Parathyroid adenoma (tissue), 2 donors: ENCODE measurements at regions not wholly inside any gene's neighbourhood (a gene's known extent, or its start where the extent isn't known, plus 50 kb on each side); places are given as distances from the start of the nearest gene placed in this dataset.

ENCODE experiments used
- H2AFZ ChIP-seq: fragments of 300-600 bp; sonication (generic); one replicate; pipeline ENCODE4 v1.7.0; 2017; ENCODE audit warnings: antibody characterized with exemption, mild to moderate bottlenecking
- H3K27ac ChIP-seq: fragments of 300-600 bp; sonication (generic); one replicate; pipeline ENCODE4 v1.7.0; 2017
- H3K27me3 ChIP-seq: fragments of 300-600 bp; sonication (generic); one replicate; pipeline ENCODE4 v1.7.0; 2017; ENCODE audit warnings: low read length; ENCODE audit not compliant: control insufficient read depth, insufficient read depth
- H3K36me3 ChIP-seq: fragments of 300-600 bp; sonication (generic); one replicate; pipeline ENCODE4 v1.7.0; 2017; ENCODE audit warnings: low read length; ENCODE audit not compliant: control insufficient read depth, insufficient read depth
- H3K4me1 ChIP-seq: fragments of 300-600 bp; sonication (generic); one replicate; pipeline ENCODE4 v1.7.0; 2017; ENCODE audit warnings: control low read depth
- H3K4me2 ChIP-seq: fragments of 300-600 bp; sonication (generic); one replicate; pipeline ENCODE4 v1.7.0; 2017; ENCODE audit warnings: low read length
- H3K4me3 ChIP-seq: fragments of 300-600 bp; sonication (generic); one replicate; pipeline ENCODE4 v1.7.0; 2017; ENCODE audit warnings: low read depth, low read length
- H3K79me2 ChIP-seq: fragments of 300-600 bp; sonication (generic); one replicate; pipeline ENCODE4 v1.7.0; 2017; ENCODE audit warnings: control low read depth
- H3K9ac ChIP-seq: fragments of 300-600 bp; sonication (generic); one replicate; pipeline ENCODE4 v1.7.0; 2017; ENCODE audit warnings: mild to moderate bottlenecking
- H3K9me3 ChIP-seq: fragments of 300-600 bp; sonication (generic); one replicate; pipeline ENCODE4 v1.7.0; 2017; ENCODE audit warnings: low read length; ENCODE audit not compliant: control insufficient read depth
- CTCF ChIP-seq: fragments of 300-600 bp; sonication (generic); IDR thresholded peaks from one replicate; pipeline ENCODE4 v1.7.0; 2017; ENCODE audit warnings: antibody characterized with exemption, mild to moderate bottlenecking
- donor health status: primary hyperparathyroidism.

- H3K4me1 ChIP-seq = peaks cover 3% of the 10 kb centered on the region
- peak; percentile 14 for TF ChIP-seq CTCF
- H3K27me3 ChIP-seq = no peaks in the 10 kb centered on the region
- H3K36me3 ChIP-seq = no peaks in the 10 kb centered on the region
- no peaks in the 10 kb centered on the region for H3K79me2 ChIP-seq
- H3K4me3 ChIP-seq = no peak overlapping the region
- H3K9ac ChIP-seq = no peak overlapping the region
- no peak overlapping the region for H3K27ac ChIP-seq
- H3K9me3 ChIP-seq = no peaks in the 10 kb centered on the region
- no peak overlapping the region for H3K4me2 ChIP-seq
- H2AFZ ChIP-seq = peak overlapping the region; percentile 33
These were observed 421.9 kb downstream of the PREX1 start for GRCh38 chr20:48405909-48406308.

GRCh38 chr20:48404598-48404997 lies 423.2 kb downstream of the PREX1 start:
- H3K79me2 ChIP-seq = no peaks in the 10 kb centered on the region
- no peak overlapping the region for H3K4me2 ChIP-seq
- no peaks in the 10 kb centered on the region for H3K36me3 ChIP-seq
- H3K9me3 ChIP-seq = no peaks in the 10 kb centered on the region
- TF ChIP-seq CTCF = no peak
- H3K4me3 ChIP-seq = no peak overlapping the region
- H3K27me3 ChIP-seq = no peaks in the 10 kb centered on the region
- H3K4me1 ChIP-seq = peaks cover 3% of the 10 kb centered on the region
- H3K27ac ChIP-seq = no peak overlapping the region
- no peak overlapping the region for H2AFZ ChIP-seq
- no peak overlapping the region for H3K9ac ChIP-seq

GRCh38 chr20:48403167-48403761 lies 424.5 kb downstream of the PREX1 start:
- Histone ChIP-seq H3K9me3 (no peaks in the 10 kb centered on the region), H3K9ac (no peak overlapping the region), H3K79me2 (no peaks in the 10 kb centered on the region), H3K36me3 (no peaks in the 10 kb centered on the region), H3K4me1 (peaks cover 3% of the 10 kb centered on the region), H2AFZ (no peak overlapping the region), H3K27me3 (no peaks in the 10 kb centered on the region), H3K4me3 (no peak overlapping the region), H3K4me2 (no peak overlapping the region), H3K27ac (no peak overlapping the region)
- TF ChIP-seq CTCF = no peak

GRCh38 chr20:48401359-48401758 lies 426.4 kb downstream of the PREX1 start:
- no peak overlapping the region for H3K4me2 ChIP-seq
- H3K27me3 ChIP-seq = no peaks in the 10 kb centered on the region
- H3K79me2 ChIP-seq = no peaks in the 10 kb centered on the region
- no peak overlapping the region for H3K4me3 ChIP-seq
- no peak overlapping the region for H2AFZ ChIP-seq
- no peak overlapping the region for H3K27ac ChIP-seq
- H3K36me3 ChIP-seq = no peaks in the 10 kb centered on the region
- no peak overlapping the region for H3K9ac ChIP-seq
- peaks cover 3% of the 10 kb centered on the region for H3K4me1 ChIP-seq
- TF ChIP-seq CTCF = no peak
- H3K9me3 ChIP-seq = no peaks in the 10 kb centered on the region

- no peaks in the 10 kb centered on the region for H3K27me3 ChIP-seq
These were observed 427.8 kb downstream of the PREX1 start for GRCh38 chr20:48400009-48400408.

More at GRCh38 chr20:48400009-48400408, 427.8 kb downstream of the PREX1 start:
- H2AFZ ChIP-seq = no peak overlapping the region
- TF ChIP-seq CTCF = no peak
- no peaks in the 10 kb centered on the region for H3K36me3 ChIP-seq
- no peak overlapping the region for H3K27ac ChIP-seq
- no peak overlapping the region for H3K9ac ChIP-seq
- H3K4me2 ChIP-seq = no peak overlapping the region
- H3K79me2 ChIP-seq = no peaks in the 10 kb centered on the region
- H3K4me1 ChIP-seq = no peaks in the 10 kb centered on the region
- H3K4me3 ChIP-seq = no peak overlapping the region
- no peaks in the 10 kb centered on the region for H3K9me3 ChIP-seq
